CD8-positive, alpha-beta memory T cell (primary cell): ENCODE measurements at regions not wholly inside any gene's neighbourhood (a gene's known extent, or its start where the extent isn't known, plus 50 kb on each side); places are given as distances from the start of the nearest gene placed in this dataset.
"Not testable (repeated sequence)": the region's sequence is repeated elsewhere in the genome, so short reads cannot be mapped to it uniquely, and the experiment has no call there.

Experiments
- CTCF ChIA-PET: fragments of 350-600 bp; sonication (Branson Sonifier 250); formaldehyde crosslinking; loops from one replicate; lab custom pipeline; 2021; ENCODE audit warnings: antibody characterized with exemption; lab: Charles Lee
- POLR2A ChIA-PET: fragments of 350-600 bp; sonication (Branson Sonifier 250); formaldehyde crosslinking; loops from one replicate; lab custom pipeline; 2021; ENCODE audit warnings: antibody characterized with exemption; lab: Charles Lee
- DNase-seq, 5 donors: peaks; one replicate each; pipeline versions ENCODE4 v3.0.0 to v3.0.0-alpha.2; 2020 to 2022; ENCODE audit warnings: mixed read lengths in 1 of 5
- H3K27ac ChIP-seq: one replicate; pipeline ENCODE4 v1.7.0; 2013; ENCODE audit warnings: low read depth, mild to moderate bottlenecking, low read length, moderate library complexity
- H3K27me3 ChIP-seq: 2 replicates; pipeline ENCODE4 v1.7.0; 2013; ENCODE audit warnings: low read length, mild to moderate bottlenecking; ENCODE audit not compliant: insufficient read depth, poor library complexity, severe bottlenecking
- H3K36me3 ChIP-seq: 2 replicates; pipeline ENCODE4 v1.7.0; 2013; ENCODE audit warnings: mild to moderate bottlenecking, low read length, moderate library complexity; ENCODE audit not compliant: insufficient read depth
- H3K4me1 ChIP-seq: 2 replicates; pipeline ENCODE4 v1.7.0; 2013; ENCODE audit warnings: mild to moderate bottlenecking, low read length, moderate library complexity; ENCODE audit not compliant: insufficient read depth
- H3K4me3 ChIP-seq: 2 replicates; pipeline ENCODE4 v1.7.0; 2013; ENCODE audit warnings: mild to moderate bottlenecking, low read length
- H3K9me3 ChIP-seq: 2 replicates; pipeline ENCODE4 v1.7.0; 2013; ENCODE audit warnings: mild to moderate bottlenecking, low read length
- H3K27ac Mint-ChIP-seq, 8 donors: one replicate each; pipeline ENCODE4 v1.8.0; 2020 to 2021; ENCODE audit warnings: mixed read lengths in 8 of 8, mild to moderate bottlenecking in 6 of 8, inconsistent platforms in 3 of 8, moderate library complexity in 3 of 8
- H3K27me3 Mint-ChIP-seq, 2 donors: one replicate each; pipeline ENCODE4 v1.8.0; 2020 to 2021; ENCODE audit warnings: mixed read lengths in 2 of 2, mild to moderate bottlenecking in 1 of 2, moderate library complexity in 1 of 2
- H3K36me3 Mint-ChIP-seq, 3 donors: one replicate each; pipeline ENCODE4 v1.8.0; 2020 to 2021; ENCODE audit warnings: mixed read lengths in 3 of 3, inconsistent platforms in 1 of 3, mild to moderate bottlenecking in 1 of 3
- H3K4me1 Mint-ChIP-seq, 3 donors: one replicate each; pipeline ENCODE4 v1.8.0; 2020 to 2021; ENCODE audit warnings: mixed read lengths in 3 of 3, inconsistent platforms in 1 of 3, mild to moderate bottlenecking in 1 of 3
- H3K4me3 Mint-ChIP-seq, 7 donors: one replicate each; pipeline ENCODE4 v1.8.0; 2020 to 2021; ENCODE audit warnings: mixed read lengths in 7 of 7, mild to moderate bottlenecking in 6 of 7, moderate library complexity in 4 of 7, inconsistent platforms in 2 of 7
- H3K9me3 Mint-ChIP-seq, 5 donors: one replicate each; pipeline ENCODE4 v1.8.0; 2020 to 2022; ENCODE audit warnings: mixed read lengths in 5 of 5, mild to moderate bottlenecking in 3 of 5, moderate library complexity in 2 of 5, inconsistent platforms in 1 of 5

DNA sequence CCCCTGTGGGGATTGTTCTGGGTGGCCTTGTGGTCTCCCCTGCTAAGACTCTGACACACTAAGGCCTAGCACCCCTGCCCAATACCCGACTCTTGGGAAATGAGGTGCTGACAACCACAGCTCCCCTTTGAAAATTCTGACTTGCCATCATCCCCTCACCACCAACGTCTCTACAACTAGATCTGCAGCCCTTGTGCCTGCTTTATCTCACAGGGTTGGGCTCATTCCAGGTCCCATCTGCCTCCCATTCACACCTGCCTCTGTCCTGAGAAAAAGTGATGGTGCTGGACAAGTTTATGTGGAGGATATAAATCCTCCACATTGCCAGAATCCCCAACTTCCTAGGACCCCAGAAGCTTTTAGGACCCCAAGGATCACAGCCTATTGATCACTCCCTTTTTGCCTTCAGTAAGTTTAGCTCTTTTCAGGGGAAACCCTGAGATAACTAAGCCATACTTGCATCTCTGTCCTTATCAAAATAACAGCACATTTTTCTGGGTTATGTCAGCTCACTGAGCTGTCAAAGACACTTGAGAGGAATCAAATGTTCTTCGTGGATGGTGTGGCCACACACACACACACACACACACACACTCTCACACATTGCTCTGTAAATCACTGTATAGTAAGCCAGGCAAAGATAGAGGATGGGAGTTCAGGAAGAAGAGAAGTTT, 136.8 kb upstream of the CES5A start:
- no peak overlapping the region for H3K27ac ChIP-seq
- ChIA-PET CTCF (no interaction called here), POLR2A (no interaction called here)
- Mint-ChIP-seq H3K36me3 (no peaks in the 10 kb centered on the region), H3K27ac (no peak overlapping the region), H3K27me3 (peaks cover 17 to 44% of the 10 kb centered on the region in 2 donors), H3K4me1 (no peaks in the 10 kb centered on the region), H3K9me3 (no peaks in the 10 kb centered on the region), H3K4me3 (no peak overlapping the region)
- DNase-seq, result no peak
- H3K4me1 ChIP-seq, result no peaks in the 10 kb centered on the region
- H3K27me3 ChIP-seq, result peaks cover 3% of the 10 kb centered on the region
- no peaks in the 10 kb centered on the region for H3K9me3 ChIP-seq
- no peaks in the 10 kb centered on the region for H3K36me3 ChIP-seq
- H3K4me3 ChIP-seq, result no peak overlapping the region

DNA sequence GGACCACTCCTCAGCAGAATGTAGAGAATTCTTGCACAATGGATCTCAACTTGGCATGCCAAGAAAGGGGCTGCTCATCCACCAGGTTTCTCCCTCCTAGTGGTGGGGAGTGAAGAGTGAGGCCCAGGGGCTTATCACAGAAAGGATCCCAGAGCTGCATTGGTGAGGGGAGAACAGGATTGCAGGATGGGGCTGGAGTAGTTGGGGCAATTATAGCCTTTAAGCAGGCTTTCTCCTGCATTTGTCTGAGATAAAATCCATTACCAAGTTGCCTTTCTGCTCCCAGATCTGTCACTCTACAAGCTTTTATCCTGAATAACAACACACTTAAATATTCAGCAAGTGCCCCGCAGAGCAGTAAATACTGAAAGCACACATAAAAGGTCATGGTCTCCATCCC, 130.8 kb upstream of the CES5A start:
- peaks cover 7 to 27% of the 10 kb centered on the region in 2 donors for H3K27me3 Mint-ChIP-seq

GRCh38 chr16:55999683-56000082, 124.5 kb upstream of the CES5A start:
- H3K27me3 Mint-ChIP-seq, result peaks cover 9 to 26% of the 10 kb centered on the region in 2 donors
- peaks cover 14 to 31% (median 25%) of the 10 kb centered on the region in 5 donors for H3K9me3 Mint-ChIP-seq
- no peak overlapping the region for H3K27ac ChIP-seq
- peaks cover 0 to 4% (median 0%) of the 10 kb centered on the region in 3 donors for H3K36me3 Mint-ChIP-seq
- DNase-seq, result no peak
- H3K27ac Mint-ChIP-seq, result no peak overlapping the region
- POLR2A ChIA-PET, result no interaction called here
- H3K4me1 Mint-ChIP-seq, result no peaks in the 10 kb centered on the region
- H3K4me3 ChIP-seq, result no peak overlapping the region
- H3K27me3 ChIP-seq, result no peaks in the 10 kb centered on the region
- H3K36me3 ChIP-seq, result no peaks in the 10 kb centered on the region
- H3K4me3 Mint-ChIP-seq, result no peak overlapping the region
- CTCF ChIA-PET, result no interaction called here
- H3K9me3 ChIP-seq, result no peaks in the 10 kb centered on the region
- H3K4me1 ChIP-seq, result no peaks in the 10 kb centered on the region

More for the DNA sequence above, 130.8 kb upstream of the CES5A start:
- Histone ChIP-seq H3K27ac (no peak overlapping the region), H3K4me3 (no peak overlapping the region), H3K36me3 (no peaks in the 10 kb centered on the region), H3K9me3 (no peaks in the 10 kb centered on the region), H3K4me1 (no peaks in the 10 kb centered on the region), H3K27me3 (no peaks in the 10 kb centered on the region)
- H3K36me3 Mint-ChIP-seq, result peaks cover 0 to 4% (median 0%) of the 10 kb centered on the region in 3 donors
- POLR2A ChIA-PET, result no interaction called here
- peak overlapping the region in 1 of 8 donors; percentile 56 for H3K27ac Mint-ChIP-seq
- CTCF ChIA-PET, result no interaction called here
- peaks cover 0 to 2% (median 0%) of the 10 kb centered on the region in 5 donors for H3K9me3 Mint-ChIP-seq
- no peak overlapping the region for H3K4me3 Mint-ChIP-seq
- DNase-seq, result no peak
- no peaks in the 10 kb centered on the region for H3K4me1 Mint-ChIP-seq

DNA sequence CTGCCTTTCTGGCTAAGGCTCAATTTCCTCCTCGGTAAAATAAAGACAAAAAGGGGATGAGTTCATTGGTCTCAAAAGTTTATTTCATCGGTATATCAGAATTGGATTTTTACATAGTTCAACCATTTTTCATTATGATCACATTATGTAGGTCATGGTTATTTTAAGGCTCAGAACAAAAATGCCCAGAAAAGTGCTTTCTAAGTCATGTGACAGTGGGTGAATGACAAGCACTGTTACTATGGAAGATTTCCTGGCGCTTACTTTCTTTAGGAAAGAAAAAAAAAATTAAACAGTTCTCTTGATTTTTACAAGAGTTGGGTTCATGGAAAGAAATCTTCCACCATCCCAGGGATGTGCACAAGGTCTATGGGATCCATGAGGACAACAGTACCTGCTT, 117.9 kb upstream of the CES5A start:
- Mint-ChIP-seq H3K36me3 (no peaks in the 10 kb centered on the region), H3K9me3 (peaks cover 2 to 5% (median 3%) of the 10 kb centered on the region in 5 donors), H3K27me3 (peaks cover 7 to 29% of the 10 kb centered on the region in 2 donors), H3K27ac (no peak overlapping the region), H3K4me1 (no peaks in the 10 kb centered on the region), H3K4me3 (no peak overlapping the region)
- DNase-seq, result no peak
- Histone ChIP-seq H3K4me1 (no peaks in the 10 kb centered on the region), H3K27ac (no peak overlapping the region), H3K27me3 (no peaks in the 10 kb centered on the region), H3K9me3 (no peaks in the 10 kb centered on the region), H3K36me3 (no peaks in the 10 kb centered on the region), H3K4me3 (no peak overlapping the region)
- ChIA-PET POLR2A (no interaction called here), CTCF (no interaction called here)

- H3K4me3 Mint-ChIP-seq, result no peak overlapping the region
- Histone ChIP-seq H3K9me3 (no peaks in the 10 kb centered on the region), H3K4me1 (no peaks in the 10 kb centered on the region), H3K27me3 (no peaks in the 10 kb centered on the region), H3K4me3 (no peak overlapping the region), H3K27ac (no peak overlapping the region), H3K36me3 (no peaks in the 10 kb centered on the region)
- H3K27me3 Mint-ChIP-seq, result peaks cover 5 to 25% of the 10 kb centered on the region in 2 donors
- CTCF ChIA-PET, result no interaction called here
- H3K27ac Mint-ChIP-seq, result no peak overlapping the region
- H3K9me3 Mint-ChIP-seq, result peaks cover 0 to under 1% (median 0%) of the 10 kb centered on the region in 5 donors
- H3K4me1 Mint-ChIP-seq, result no peaks in the 10 kb centered on the region
- DNase-seq, result no peak
- POLR2A ChIA-PET, result no interaction called here
- H3K36me3 Mint-ChIP-seq, result no peaks in the 10 kb centered on the region
Observed at GRCh38 chr16:55992551-55992950, 117.4 kb upstream of the CES5A start.

- Histone ChIP-seq H3K9me3 (no peaks in the 10 kb centered on the region), H3K36me3 (no peaks in the 10 kb centered on the region), H3K27me3 (no peaks in the 10 kb centered on the region), H3K27ac (no peak overlapping the region), H3K4me3 (no peak overlapping the region), H3K4me1 (no peaks in the 10 kb centered on the region)
- Mint-ChIP-seq H3K36me3 (no peaks in the 10 kb centered on the region), H3K27me3 (peaks cover 5 to 25% of the 10 kb centered on the region in 2 donors), H3K4me1 (no peaks in the 10 kb centered on the region), H3K27ac (no peak overlapping the region), H3K4me3 (no peak overlapping the region), H3K9me3 (no peaks in the 10 kb centered on the region)
- DNase-seq, result no peak
- CTCF ChIA-PET, result no interaction called here
- POLR2A ChIA-PET, result no interaction called here
Observed at GRCh38 chr16:55991843-55992242, 116.7 kb upstream of the CES5A start.

- Histone ChIP-seq H3K27ac (no peak overlapping the region), H3K27me3 (no peaks in the 10 kb centered on the region), H3K9me3 (no peaks in the 10 kb centered on the region), H3K36me3 (no peaks in the 10 kb centered on the region), H3K4me1 (no peaks in the 10 kb centered on the region), H3K4me3 (no peak overlapping the region)
- ChIA-PET POLR2A (no interaction called here), CTCF (no interaction called here)
- H3K4me3 Mint-ChIP-seq, result no peak overlapping the region
- no peak overlapping the region for H3K27ac Mint-ChIP-seq
- H3K4me1 Mint-ChIP-seq, result no peaks in the 10 kb centered on the region
- peaks cover 2 to 28% of the 10 kb centered on the region in 2 donors for H3K27me3 Mint-ChIP-seq
- H3K9me3 Mint-ChIP-seq, result no peaks in the 10 kb centered on the region
- no peak for DNase-seq
- no peaks in the 10 kb centered on the region for H3K36me3 Mint-ChIP-seq
Observed at GRCh38 chr16:55989569-55989907, 114.4 kb upstream of the CES5A start.

DNA sequence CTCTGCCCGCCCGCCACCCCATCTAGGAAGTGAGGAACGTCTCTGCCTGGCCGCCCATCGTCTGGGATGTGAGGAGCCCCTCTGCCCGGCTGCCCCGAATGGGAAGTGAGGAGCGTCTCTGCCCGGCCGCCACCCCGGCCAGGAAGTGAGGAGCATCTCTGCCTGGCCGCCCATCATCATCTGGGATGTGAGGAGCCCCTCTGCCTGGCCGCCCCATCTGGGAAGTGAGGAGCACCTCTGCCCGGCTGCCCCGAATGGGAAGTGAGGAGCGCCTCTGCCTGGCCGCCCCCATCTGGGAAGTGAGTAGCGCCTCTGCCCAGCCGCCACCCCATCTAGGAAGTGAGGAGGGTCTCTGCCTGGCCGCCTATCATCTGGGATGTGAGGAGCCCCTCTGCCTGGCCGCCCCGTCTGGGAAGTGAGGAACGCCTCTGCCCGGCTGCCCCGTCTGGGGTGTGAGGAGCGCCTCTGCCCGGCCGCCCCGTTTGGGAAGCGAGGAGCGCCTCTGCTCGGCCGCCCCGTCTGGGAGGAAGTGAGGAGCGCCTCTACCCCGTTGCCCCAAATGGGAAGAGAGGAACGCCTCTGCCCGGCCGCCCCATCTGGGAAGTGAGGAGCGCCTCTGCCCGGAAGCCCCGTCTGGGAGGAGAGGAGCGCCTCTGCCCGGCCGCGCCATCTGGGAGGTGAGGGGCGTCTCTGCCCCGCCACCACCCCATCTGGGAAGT, 113.8 kb upstream of the CES5A start:
- H3K4me1 Mint-ChIP-seq, H3K4me3 ChIP-seq, POLR2A ChIA-PET, H3K27ac Mint-ChIP-seq, CTCF ChIA-PET, DNase-seq, H3K9me3 ChIP-seq, H3K36me3 ChIP-seq, H3K9me3 Mint-ChIP-seq, H3K36me3 Mint-ChIP-seq, H3K27me3 ChIP-seq, H3K4me1 ChIP-seq, H3K4me3 Mint-ChIP-seq, H3K27ac ChIP-seq: not testable (repeated sequence)
- H3K27me3 Mint-ChIP-seq, result peaks cover under 1 to 26% of the 10 kb centered on the region in 2 donors
